ENCODE measurements at regions not wholly inside any gene's neighbourhood (a gene's known extent, or its start where the extent isn't known, plus 50 kb on each side); places are given as distances from the start of the nearest gene placed in this dataset.

DNA sequence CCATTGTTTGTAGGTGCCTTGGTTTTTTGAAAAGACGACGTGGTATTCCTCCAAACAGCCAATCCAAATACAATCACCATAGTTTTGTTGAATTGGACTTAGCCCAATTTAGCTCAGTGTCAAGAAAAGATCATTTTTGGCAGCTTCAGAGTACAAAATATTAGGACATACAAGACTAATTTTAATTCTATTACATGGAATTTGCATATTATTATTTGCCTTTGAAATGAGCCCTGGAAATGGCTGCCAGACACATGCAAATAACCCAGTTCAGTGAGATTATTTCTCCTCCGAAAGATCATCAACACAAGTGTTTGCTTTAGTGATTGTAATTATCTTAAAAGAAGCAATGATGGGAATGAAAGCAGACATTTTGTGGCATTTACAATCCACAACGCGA lies 89.3 kb downstream of the PLK2 start:
- Histone ChIP-seq H3K27ac (ENCODE audit: low read length) (no peak overlapping the region), H3K27me3 (ENCODE audit: insufficient read depth, low read length) (no peaks in the 10 kb centered on the region), H3K4me3 (ENCODE audit: low read length) (no peak overlapping the region), H3K36me3 (ENCODE audit: insufficient read depth, low read depth, low read length) (no peaks in the 10 kb centered on the region), H3K4me1 (ENCODE audit: insufficient read depth, low read length) (peaks cover 3% of the 10 kb centered on the region; the same call in 1 of the 2 replicates), H3K9me3 (ENCODE audit: insufficient read depth, low read depth, low read length) (no peaks in the 10 kb centered on the region), H3K9ac (ENCODE audit: low read depth, low read length) (no peak overlapping the region)

DNA sequence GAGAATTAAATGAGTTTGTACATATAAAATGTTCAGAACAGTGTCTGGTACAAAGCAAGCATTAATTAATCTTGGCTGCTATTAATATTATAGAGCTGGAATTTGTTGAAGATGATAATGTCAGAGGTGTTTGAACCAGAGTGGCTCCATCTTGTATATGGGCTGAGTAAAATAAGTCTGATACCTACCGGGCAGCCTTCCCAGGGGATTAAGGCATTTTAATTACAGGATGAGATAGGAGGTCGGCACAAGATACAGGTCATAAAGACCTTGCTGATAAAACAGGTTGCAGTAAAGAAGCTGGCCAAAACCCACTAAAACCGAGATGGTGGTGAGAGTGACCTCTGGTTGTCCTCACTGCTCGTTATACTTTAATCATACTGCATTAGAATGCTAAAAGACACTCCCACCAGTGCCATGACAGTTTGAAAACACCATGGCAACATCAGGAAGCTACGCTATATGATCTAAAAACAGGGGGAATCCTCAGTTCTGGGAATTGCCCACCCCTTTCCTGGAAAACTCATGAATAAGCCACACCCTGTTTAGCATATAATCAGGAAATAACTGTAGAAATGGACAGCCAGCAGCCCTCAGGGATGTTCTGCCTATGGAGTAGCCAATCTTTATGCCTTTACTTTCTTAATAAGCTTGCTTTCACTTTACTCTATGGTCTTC lies 90.2 kb downstream of the PLK2 start:
- Histone ChIP-seq H3K27me3 (ENCODE audit: insufficient read depth, low read length) (no peaks in the 10 kb centered on the region), H3K9ac (ENCODE audit: low read depth, low read length) (no peak overlapping the region), H3K4me1 (ENCODE audit: insufficient read depth, low read length) (peaks cover 3% of the 10 kb centered on the region; the same call in 1 of the 2 replicates), H3K9me3 (ENCODE audit: insufficient read depth, low read depth, low read length) (no peaks in the 10 kb centered on the region), H3K36me3 (ENCODE audit: insufficient read depth, low read depth, low read length) (no peaks in the 10 kb centered on the region), H3K27ac (ENCODE audit: low read length) (no peak overlapping the region), H3K4me3 (ENCODE audit: low read length) (no peak overlapping the region)

DNA sequence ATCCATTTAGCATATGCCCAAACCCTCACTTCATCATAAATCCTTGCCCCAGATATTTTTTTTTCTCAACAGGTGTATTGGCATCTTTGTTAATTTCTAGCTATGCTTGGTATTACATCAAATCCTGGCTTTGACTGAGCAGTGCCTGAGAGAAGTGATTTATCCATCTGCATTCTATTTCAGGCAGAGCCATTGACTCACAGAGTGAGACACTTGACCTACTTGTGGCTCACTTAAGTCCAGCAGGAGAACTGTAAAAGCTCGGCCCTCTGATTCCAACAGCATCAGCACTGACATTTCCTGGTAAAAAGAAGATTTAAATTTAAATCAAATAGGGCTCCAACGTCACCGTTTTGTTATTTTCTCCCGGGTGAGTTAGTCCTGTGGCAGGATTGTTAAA lies 93.4 kb downstream of the PLK2 start:
- Histone ChIP-seq H3K27me3 (ENCODE audit: insufficient read depth, low read length) (no peaks in the 10 kb centered on the region), H3K9ac (ENCODE audit: low read depth, low read length) (no peak overlapping the region), H3K4me3 (ENCODE audit: low read length) (no peak overlapping the region), H3K36me3 (ENCODE audit: insufficient read depth, low read depth, low read length) (no peaks in the 10 kb centered on the region), H3K4me1 (ENCODE audit: insufficient read depth, low read length) (peaks cover 3% of the 10 kb centered on the region; the same call in 1 of the 2 replicates), H3K27ac (ENCODE audit: low read length) (no peak overlapping the region), H3K9me3 (ENCODE audit: insufficient read depth, low read depth, low read length) (no peaks in the 10 kb centered on the region)

DNA sequence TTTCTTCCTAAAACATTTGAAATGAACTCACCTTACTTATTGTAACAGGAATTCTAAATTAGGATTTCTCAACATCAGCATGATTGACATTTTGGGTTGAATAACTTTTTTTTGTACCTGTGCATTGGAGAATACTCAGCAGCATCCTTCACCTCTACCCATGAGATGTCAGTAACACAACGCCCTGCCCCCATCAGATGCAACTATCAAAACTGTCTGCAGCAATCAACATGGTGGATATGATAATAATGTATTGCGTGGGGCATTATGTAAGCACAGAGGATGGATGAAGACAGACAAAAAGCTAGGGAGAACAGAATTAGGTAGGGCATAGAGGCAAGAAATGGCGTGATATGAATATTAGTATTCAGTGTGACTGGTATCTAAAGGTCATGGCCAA lies 94.1 kb downstream of the PLK2 start:
- H3K9ac ChIP-seq (ENCODE audit: low read depth, low read length): no peak overlapping the region
- no peaks in the 10 kb centered on the region for H3K36me3 ChIP-seq (ENCODE audit: insufficient read depth, low read depth, low read length)

DNA sequence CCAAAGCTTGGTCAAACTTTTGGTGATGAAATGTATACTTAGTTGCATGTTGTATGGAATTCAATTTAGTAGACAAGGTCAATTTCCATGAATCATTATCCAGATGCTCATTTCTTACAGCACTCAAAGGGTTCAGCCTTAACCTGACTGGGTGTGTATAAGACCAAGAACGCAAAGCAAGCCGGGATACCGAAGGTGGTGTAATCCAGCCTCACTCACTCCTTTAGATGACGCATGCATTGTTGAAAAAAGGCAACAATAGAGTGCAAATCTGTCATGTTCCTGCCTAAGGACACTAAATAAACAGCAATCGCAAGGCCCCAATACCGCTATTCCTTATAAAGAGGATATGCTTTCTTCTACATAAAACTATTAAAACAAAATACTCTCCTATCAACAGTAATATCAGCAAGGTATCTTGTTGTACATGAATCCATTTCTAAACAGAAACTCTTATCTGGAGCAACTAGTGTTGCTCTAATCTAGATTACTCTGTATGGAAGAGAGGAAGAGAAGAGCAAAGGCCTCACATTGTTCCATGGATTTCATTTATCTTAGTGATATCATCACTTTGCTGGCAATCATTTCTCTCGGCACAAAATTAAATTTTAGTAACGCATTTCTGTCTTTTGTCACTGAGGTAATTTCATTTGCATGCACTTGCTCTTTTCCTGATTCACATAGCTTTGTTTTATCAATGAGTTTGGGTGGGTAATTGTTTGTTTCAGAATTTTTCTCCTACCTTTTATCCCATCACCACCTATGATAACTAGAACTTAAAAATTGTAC lies 96.2 kb downstream of the PLK2 start:
- H3K27ac ChIP-seq (ENCODE audit: low read length): no peak overlapping the region
- H3K9ac ChIP-seq (ENCODE audit: low read depth, low read length): no peak overlapping the region
- H3K4me1 ChIP-seq (ENCODE audit: insufficient read depth, low read length): peaks cover 11% of the 10 kb centered on the region; the same call in 1 of the 2 replicates
- H3K9me3 ChIP-seq (ENCODE audit: insufficient read depth, low read depth, low read length): no peaks in the 10 kb centered on the region
- H3K36me3 ChIP-seq (ENCODE audit: insufficient read depth, low read depth, low read length): no peaks in the 10 kb centered on the region
- no peaks in the 10 kb centered on the region for H3K27me3 ChIP-seq (ENCODE audit: insufficient read depth, low read length)
- no peak overlapping the region for H3K4me3 ChIP-seq (ENCODE audit: low read length)

More for the DNA sequence above, 94.1 kb downstream of the PLK2 start:
- H3K4me3 ChIP-seq (ENCODE audit: low read length): no peak overlapping the region
- H3K27ac ChIP-seq (ENCODE audit: low read length): no peak overlapping the region
- H3K27me3 ChIP-seq (ENCODE audit: insufficient read depth, low read length): no peaks in the 10 kb centered on the region
- H3K9me3 ChIP-seq (ENCODE audit: insufficient read depth, low read depth, low read length): no peaks in the 10 kb centered on the region
- peaks cover 10% of the 10 kb centered on the region; the same call in 1 of the 2 replicates for H3K4me1 ChIP-seq (ENCODE audit: insufficient read depth, low read length)

DNA sequence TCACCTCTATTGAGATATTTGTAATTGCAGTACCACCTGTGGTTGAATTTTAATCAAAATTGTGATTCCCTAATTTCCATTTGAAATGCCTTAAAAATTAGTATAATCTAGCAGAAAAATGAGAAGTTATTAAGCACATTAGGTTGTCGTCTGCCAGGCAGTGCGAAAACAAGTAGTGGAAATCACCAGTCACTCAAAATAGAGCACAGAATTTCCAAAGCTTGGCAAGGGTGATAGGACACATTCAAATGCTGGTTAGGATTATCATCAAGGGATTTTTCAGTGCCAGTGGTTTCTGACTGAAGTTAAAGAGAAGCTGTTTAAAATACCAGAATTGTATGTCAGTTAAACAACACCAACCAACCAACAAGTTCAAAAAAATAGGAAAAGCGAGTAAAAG lies 97.8 kb downstream of the PLK2 start:
- Histone ChIP-seq H3K27ac (ENCODE audit: low read length) (no peak overlapping the region), H3K27me3 (ENCODE audit: insufficient read depth, low read length) (no peaks in the 10 kb centered on the region), H3K4me1 (ENCODE audit: insufficient read depth, low read length) (peaks cover 11% of the 10 kb centered on the region; the same call in 1 of the 2 replicates), H3K36me3 (ENCODE audit: insufficient read depth, low read depth, low read length) (no peaks in the 10 kb centered on the region), H3K9me3 (ENCODE audit: insufficient read depth, low read depth, low read length) (no peaks in the 10 kb centered on the region), H3K9ac (ENCODE audit: low read depth, low read length) (no peak overlapping the region), H3K4me3 (ENCODE audit: low read length) (no peak overlapping the region)

DNA sequence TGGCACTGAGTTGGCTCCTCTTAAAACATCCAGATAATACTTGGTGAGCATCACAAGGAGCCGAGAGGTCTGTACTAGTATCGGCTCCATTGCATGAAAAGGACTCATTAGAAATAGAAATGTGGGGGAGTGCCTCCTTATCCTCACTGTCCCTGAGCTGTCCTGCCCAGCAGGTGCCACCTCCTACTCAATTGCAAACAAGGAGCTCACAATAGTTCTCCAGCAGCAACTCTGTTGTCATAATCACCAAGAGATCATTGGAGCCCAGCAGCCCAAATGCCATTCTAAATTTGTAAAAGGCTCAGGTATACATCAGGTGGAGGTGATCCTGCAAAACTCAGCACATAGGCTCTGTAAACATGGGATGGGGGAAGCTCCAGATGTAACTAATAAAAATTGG lies 99.1 kb downstream of the PLK2 start:
- Histone ChIP-seq H3K27me3 (ENCODE audit: insufficient read depth, low read length) (no peaks in the 10 kb centered on the region), H3K4me1 (ENCODE audit: insufficient read depth, low read length) (peaks cover 11% of the 10 kb centered on the region; the same call in 1 of the 2 replicates), H3K36me3 (ENCODE audit: insufficient read depth, low read depth, low read length) (no peaks in the 10 kb centered on the region), H3K27ac (ENCODE audit: low read length) (peak overlapping the region; percentile 75), H3K4me3 (ENCODE audit: low read length) (peak overlapping the region; percentile 40; the same call in 1 of the 2 replicates), H3K9ac (ENCODE audit: low read depth, low read length) (no peak overlapping the region), H3K9me3 (ENCODE audit: insufficient read depth, low read depth, low read length) (no peaks in the 10 kb centered on the region)

DNA sequence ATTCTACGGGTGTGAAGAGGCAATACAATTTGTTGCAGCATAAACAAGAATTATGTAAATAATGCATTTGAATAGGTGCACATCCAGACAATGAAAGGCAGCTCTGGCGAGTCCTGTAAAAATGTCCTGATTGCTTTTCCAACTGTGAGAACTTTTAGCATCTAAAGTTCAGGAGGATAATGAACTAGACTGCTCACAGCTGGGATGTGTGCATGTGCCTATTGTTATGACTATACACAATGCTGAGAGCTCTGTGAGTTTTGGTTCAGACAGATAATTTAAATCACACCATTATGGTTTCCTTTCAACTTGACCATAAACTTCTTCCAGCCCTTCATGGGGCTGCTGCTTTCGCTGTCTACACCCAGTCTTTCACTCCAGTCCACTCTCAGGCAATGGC lies 99.9 kb downstream of the PLK2 start:
- H3K4me1 ChIP-seq (ENCODE audit: insufficient read depth, low read length): peaks cover 11% of the 10 kb centered on the region; the same call in 1 of the 2 replicates
- H3K27me3 ChIP-seq (ENCODE audit: insufficient read depth, low read length): no peaks in the 10 kb centered on the region
- H3K36me3 ChIP-seq (ENCODE audit: insufficient read depth, low read depth, low read length): no peaks in the 10 kb centered on the region
- H3K4me3 ChIP-seq (ENCODE audit: low read length): no peak overlapping the region
- H3K27ac ChIP-seq (ENCODE audit: low read length): no peak overlapping the region
- H3K9ac ChIP-seq (ENCODE audit: low read depth, low read length): no peak overlapping the region
- H3K9me3 ChIP-seq (ENCODE audit: insufficient read depth, low read depth, low read length): no peaks in the 10 kb centered on the region

DNA sequence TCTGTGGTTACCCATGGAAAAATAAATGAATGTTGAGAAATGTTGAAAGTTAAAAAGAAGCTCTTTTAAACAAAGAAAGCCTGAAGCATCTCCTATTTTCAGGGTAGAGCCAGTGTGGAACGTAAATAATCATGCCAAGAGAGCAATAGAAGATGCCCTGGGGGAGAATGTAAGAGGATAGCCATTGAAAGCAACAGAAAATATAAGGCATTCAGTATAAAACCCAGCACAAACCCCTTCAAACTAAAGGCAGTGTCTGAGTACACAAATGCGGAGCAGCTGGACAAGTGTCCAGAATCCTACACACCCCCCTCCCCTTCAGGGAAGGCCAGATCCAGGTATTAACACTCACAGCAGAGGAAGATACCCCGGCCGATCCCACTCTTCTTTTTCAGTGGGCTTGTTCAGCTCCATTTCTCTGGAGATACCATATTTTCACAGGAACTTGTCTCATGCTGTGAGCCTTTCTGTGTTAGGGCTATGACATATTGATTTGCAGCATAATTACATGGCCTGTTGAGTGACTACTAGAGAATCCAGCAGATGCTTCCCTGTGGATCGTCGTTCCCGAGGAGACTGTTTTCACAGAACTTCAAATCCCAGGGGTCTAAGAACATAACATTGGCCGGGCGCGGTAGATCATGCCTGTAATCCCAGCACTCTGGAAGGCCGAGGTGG lies 101.2 kb downstream of the PLK2 start:
- no peak overlapping the region for H3K4me3 ChIP-seq (ENCODE audit: low read length)
- peaks cover 11% of the 10 kb centered on the region; the same call in 1 of the 2 replicates for H3K4me1 ChIP-seq (ENCODE audit: insufficient read depth, low read length)
- H3K9ac ChIP-seq (ENCODE audit: low read depth, low read length): no peak overlapping the region
- no peaks in the 10 kb centered on the region for H3K9me3 ChIP-seq (ENCODE audit: insufficient read depth, low read depth, low read length)
- no peaks in the 10 kb centered on the region for H3K27me3 ChIP-seq (ENCODE audit: insufficient read depth, low read length)
- H3K27ac ChIP-seq (ENCODE audit: low read length): no peak overlapping the region
- H3K36me3 ChIP-seq (ENCODE audit: insufficient read depth, low read depth, low read length): no peaks in the 10 kb centered on the region

DNA sequence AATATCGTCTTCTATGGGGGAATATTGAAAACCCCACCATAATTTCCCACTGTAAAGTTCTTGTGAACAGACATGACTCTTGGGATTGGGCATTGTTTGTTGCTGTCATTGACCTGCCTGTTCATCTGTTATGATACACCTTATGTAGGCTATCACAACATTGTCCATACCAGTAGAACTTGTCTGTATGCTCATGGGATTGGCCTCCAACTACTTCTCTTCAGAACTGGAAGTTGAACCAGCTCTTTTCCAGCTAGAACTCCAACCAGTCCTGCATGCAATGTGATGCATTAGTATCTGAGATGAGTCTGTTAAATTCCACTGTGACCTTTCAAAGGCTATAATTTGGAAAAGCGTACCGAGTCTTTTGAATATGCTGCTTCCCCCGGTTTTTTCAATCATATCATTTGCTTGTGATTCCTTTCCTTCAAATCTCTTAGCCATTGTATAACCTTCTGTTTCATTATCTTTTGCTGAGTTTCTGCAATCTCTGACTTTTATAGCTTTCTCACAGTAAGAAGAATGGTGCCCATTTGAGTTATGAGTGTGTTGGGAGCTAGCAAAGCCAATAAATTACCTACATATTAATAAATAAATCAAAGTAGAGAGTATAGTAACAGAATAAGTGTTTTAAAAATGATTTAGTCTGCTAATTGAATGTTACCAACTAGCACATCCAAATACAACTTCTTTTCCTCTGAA lies 101.9 kb downstream of the PLK2 start:
- no peaks in the 10 kb centered on the region for H3K36me3 ChIP-seq (ENCODE audit: insufficient read depth, low read depth, low read length)
- no peaks in the 10 kb centered on the region for H3K9me3 ChIP-seq (ENCODE audit: insufficient read depth, low read depth, low read length)
- H3K4me1 ChIP-seq (ENCODE audit: insufficient read depth, low read length): peaks cover 11% of the 10 kb centered on the region; the same call in 1 of the 2 replicates
- H3K27ac ChIP-seq (ENCODE audit: low read length): no peak overlapping the region
- no peaks in the 10 kb centered on the region for H3K27me3 ChIP-seq (ENCODE audit: insufficient read depth, low read length)
- H3K4me3 ChIP-seq (ENCODE audit: low read length): no peak overlapping the region
- H3K9ac ChIP-seq (ENCODE audit: low read depth, low read length): no peak overlapping the region

DNA sequence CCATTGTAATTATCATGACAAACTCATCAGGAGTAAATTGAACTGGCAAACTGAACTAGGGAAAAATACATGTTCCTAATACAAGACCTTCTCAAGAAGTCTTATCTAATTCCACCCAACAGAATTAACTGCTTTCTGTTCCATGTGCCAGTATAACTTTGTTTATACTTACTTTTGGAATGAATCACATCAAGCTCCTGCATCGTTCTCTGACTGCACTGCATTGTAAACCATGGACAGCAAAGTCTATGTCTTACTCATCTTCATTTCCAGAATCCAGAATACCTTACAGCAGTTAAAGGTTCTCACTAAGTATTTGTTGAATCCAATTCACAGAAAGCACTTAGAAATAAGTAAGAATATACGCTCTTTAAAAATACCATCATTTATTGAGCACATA lies 102.8 kb downstream of the PLK2 start:
- no peak overlapping the region for H3K27ac ChIP-seq (ENCODE audit: low read length)
- no peak overlapping the region for H3K4me3 ChIP-seq (ENCODE audit: low read length)
- no peaks in the 10 kb centered on the region for H3K27me3 ChIP-seq (ENCODE audit: insufficient read depth, low read length)
- H3K4me1 ChIP-seq (ENCODE audit: insufficient read depth, low read length): peaks cover 11% of the 10 kb centered on the region; the same call in 1 of the 2 replicates
- no peak overlapping the region for H3K9ac ChIP-seq (ENCODE audit: low read depth, low read length)
- H3K36me3 ChIP-seq (ENCODE audit: insufficient read depth, low read depth, low read length): no peaks in the 10 kb centered on the region
- no peaks in the 10 kb centered on the region for H3K9me3 ChIP-seq (ENCODE audit: insufficient read depth, low read depth, low read length)
